ENCODE measurements at regions not wholly inside any gene's neighbourhood (a gene's known extent, or its start where the extent isn't known, plus 50 kb on each side); places are given as distances from the start of the nearest gene placed in this dataset.

- no peak overlapping the region for H3K4me3 Mint-ChIP-seq
- H3K27ac Mint-ChIP-seq = no peak overlapping the region; the same call in 1 of the 2 replicates
- H3K9me3 Mint-ChIP-seq = peaks cover 7% of the 10 kb centered on the region; the same call in 1 of the 2 replicates
- no peak for DNase-seq
- peaks cover 52% of the 10 kb centered on the region for H3K4me1 Mint-ChIP-seq (ENCODE audit: low read depth)
- no peaks in the 10 kb centered on the region; the same call in 1 of the 2 replicates for H3K27me3 Mint-ChIP-seq (ENCODE audit: insufficient read depth)
- no peak for TF ChIP-seq CTCF (IDR thresholded peaks at IDR 0.05)
- no peaks in the 10 kb centered on the region; the same call in 1 of the 2 replicates for H3K36me3 Mint-ChIP-seq (ENCODE audit: low read depth)
Observed at GRCh38 chr7:46929359-46929758, 652.6 kb downstream of the TNS3 start.

- Mint-ChIP-seq H3K27ac (no peak overlapping the region), H3K36me3 (ENCODE audit: low read depth) (no peaks in the 10 kb centered on the region; the same call in 1 of the 2 replicates), H3K27me3 (ENCODE audit: insufficient read depth) (no peaks in the 10 kb centered on the region; the same call in 1 of the 2 replicates), H3K9me3 (peaks cover 7% of the 10 kb centered on the region; the same call in 1 of the 2 replicates), H3K4me1 (ENCODE audit: low read depth) (peaks cover 46% of the 10 kb centered on the region), H3K4me3 (no peak overlapping the region)
- TF ChIP-seq CTCF (IDR thresholded peaks at IDR 0.05) = no peak
- DNase-seq = no peak
Observed at GRCh38 chr7:46928719-46929118, 653.2 kb downstream of the TNS3 start.

GRCh38 chr7:46927131-46927810, 654.6 kb downstream of the TNS3 start:
- DNase-seq = no peak
- no peak for TF ChIP-seq CTCF (IDR thresholded peaks at IDR 0.05)
- Mint-ChIP-seq H3K27ac (no peak overlapping the region), H3K27me3 (ENCODE audit: insufficient read depth) (no peaks in the 10 kb centered on the region; the same call in 1 of the 2 replicates), H3K4me3 (no peak overlapping the region), H3K36me3 (ENCODE audit: low read depth) (no peaks in the 10 kb centered on the region; the same call in 1 of the 2 replicates), H3K4me1 (ENCODE audit: low read depth) (peaks cover 31% of the 10 kb centered on the region), H3K9me3 (peaks cover 7% of the 10 kb centered on the region; the same call in 1 of the 2 replicates)

- DNase-seq = no peak
- no peak for TF ChIP-seq CTCF (IDR thresholded peaks at IDR 0.05)
- Mint-ChIP-seq H3K9me3 (no peaks in the 10 kb centered on the region), H3K27me3 (ENCODE audit: insufficient read depth) (no peaks in the 10 kb centered on the region), H3K4me3 (no peak overlapping the region), H3K4me1 (ENCODE audit: low read depth) (no peaks in the 10 kb centered on the region), H3K27ac (no peak overlapping the region), H3K36me3 (ENCODE audit: low read depth) (no peaks in the 10 kb centered on the region)
Observed at GRCh38 chr7:46916581-46916980, 665.3 kb downstream of the TNS3 start.

GRCh38 chr7:46912692-46913091, 669.2 kb downstream of the TNS3 start:
- H3K36me3 Mint-ChIP-seq (ENCODE audit: low read depth) = no peaks in the 10 kb centered on the region
- H3K9me3 Mint-ChIP-seq = no peaks in the 10 kb centered on the region
- H3K4me1 Mint-ChIP-seq (ENCODE audit: low read depth) = peaks cover 35% of the 10 kb centered on the region
- TF ChIP-seq CTCF (IDR thresholded peaks at IDR 0.05) = no peak
- no peak overlapping the region for H3K27ac Mint-ChIP-seq
- H3K4me3 Mint-ChIP-seq = no peak overlapping the region
- H3K27me3 Mint-ChIP-seq (ENCODE audit: insufficient read depth) = no peaks in the 10 kb centered on the region
- DNase-seq = no peak
